ENCODE measurements at regions not wholly inside any gene's neighbourhood (a gene's known extent, or its start where the extent isn't known, plus 50 kb on each side); places are given as distances from the start of the nearest gene placed in this dataset.

GRCh38 chr5:176174345-176175025 is 63.7 kb upstream of the SIMC1 start (continued):
- TF ChIP-seq BRF2 (CRISPR knock-in tag; IDR thresholded peaks at IDR 0.05) = no peak
- TF ChIP-seq ZNF362 (CRISPR knock-in tag; IDR thresholded peaks at IDR 0.05; ENCODE audit: borderline replicate concordance) = no peak
- TF ChIP-seq RERE (CRISPR knock-in tag; IDR thresholded peaks at IDR 0.05; ENCODE audit: low read depth) = no peak
- TF ChIP-seq THAP9 (CRISPR knock-in tag; IDR thresholded peaks at IDR 0.05; ENCODE audit: borderline replicate concordance) = no peak
- TF ChIP-seq BATF2 (CRISPR knock-in tag; IDR thresholded peaks at IDR 0.05) = no peak
- no peak for TF ChIP-seq NKX3-1 (CRISPR knock-in tag; IDR thresholded peaks at IDR 0.05)
- no peak for TF ChIP-seq ARID4A (CRISPR knock-in tag; IDR thresholded peaks at IDR 0.05; ENCODE audit: borderline replicate concordance)
- no peak for TF ChIP-seq TCF7L2 (IDR thresholded peaks at IDR 0.05; ENCODE audit: low read depth, low read length)

Data from HepG2 (cell line).